ENCODE measurements at regions not wholly inside any gene's neighbourhood (a gene's known extent, or its start where the extent isn't known, plus 50 kb on each side); places are given as distances from the start of the nearest gene placed in this dataset.
"Not testable (repeated sequence)": the region's sequence is repeated elsewhere in the genome, so short reads cannot be mapped to it uniquely, and the experiment has no call there.

DNA sequence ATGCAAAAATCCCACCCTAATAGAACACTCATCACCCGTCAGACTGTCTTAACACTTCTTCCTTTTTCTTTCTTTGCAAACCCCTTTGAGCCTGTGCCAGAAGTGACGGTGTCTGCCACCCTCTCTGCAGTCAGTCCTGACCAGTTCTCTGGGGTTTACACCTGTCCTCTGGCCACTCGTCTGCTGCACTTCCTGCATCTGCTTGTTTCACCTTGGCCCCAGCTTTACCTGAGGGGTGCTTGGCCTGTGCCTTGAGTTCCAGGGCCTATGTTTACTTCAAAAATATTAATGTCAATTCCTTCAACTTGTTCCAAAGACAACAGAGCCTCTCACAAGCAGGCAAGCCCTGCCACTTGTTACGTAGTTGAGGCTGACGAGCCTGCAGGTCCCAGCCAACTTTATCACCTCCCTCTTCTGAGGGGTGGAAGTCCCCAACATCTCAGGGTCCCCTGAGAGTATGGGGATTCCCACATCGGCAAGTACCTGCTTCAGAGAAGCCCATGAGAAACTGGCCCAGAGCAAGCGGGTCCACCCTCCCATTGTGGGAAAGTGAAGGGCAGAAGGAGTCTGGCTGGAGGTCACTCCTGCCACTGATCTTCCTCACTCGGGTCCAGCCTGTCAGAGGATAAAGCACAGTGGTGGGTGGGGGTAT, 205.4 kb downstream of the DAD1 start:
- DNase-seq, result no peak

DNA sequence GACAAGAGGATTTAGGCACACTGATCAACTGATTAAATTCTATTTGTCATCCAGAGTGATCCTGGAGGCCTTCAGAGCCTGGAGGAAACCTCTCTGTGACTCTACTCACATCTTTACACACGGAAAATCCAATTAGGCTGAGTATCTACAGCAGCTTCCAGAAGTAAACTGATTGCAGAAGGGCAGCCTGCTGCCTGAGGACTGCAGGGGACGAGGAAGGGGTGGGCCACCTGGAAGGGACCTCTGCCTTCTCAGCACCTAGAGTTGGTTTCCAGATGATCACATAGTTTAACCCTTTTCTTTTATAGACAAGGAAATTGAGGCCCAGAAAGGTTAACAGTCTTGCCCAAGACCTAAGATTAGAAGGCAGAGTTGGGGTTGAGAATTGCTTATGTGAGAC, 206.1 kb downstream of the DAD1 start:
- DNase-seq, result no peak

DNA sequence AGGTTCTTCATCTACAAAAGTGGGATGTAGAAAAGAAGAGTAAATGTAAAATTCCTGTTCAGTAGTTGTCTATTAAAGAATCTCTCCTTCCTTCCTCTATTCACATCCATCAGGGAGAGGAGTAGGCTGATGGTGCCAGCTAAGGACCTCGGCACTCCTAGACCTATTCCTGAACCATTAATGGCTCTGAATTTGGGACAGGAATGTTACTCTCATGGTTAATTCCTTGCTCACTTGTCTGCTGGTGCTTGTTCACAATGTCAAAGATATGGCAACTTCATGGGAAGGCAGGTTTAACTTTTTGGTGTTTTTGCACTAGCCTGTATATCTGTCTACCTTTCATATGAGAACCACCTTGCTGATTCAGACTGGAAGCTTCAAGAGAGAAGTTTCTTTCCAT, 206.6 kb downstream of the DAD1 start:
- no peak for DNase-seq

DNA sequence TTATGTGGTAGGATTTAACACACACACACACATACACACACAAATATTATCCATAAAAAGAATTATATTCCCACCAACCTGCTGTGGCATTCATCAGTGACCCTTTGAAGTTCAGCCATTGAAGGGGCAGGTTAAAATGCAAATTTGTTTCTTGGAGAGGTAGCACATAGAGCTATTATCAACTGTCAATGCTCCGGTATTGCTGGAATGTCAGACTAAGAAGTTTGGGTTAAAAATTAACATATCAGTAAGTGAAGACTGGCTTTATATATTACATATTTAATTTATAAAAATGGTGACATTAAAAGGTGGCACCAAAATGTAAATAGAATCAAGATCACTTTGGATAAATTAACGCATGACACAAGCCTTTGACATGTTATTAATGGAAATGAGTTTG, 207.3 kb downstream of the DAD1 start:
- DNase-seq, result no peak

DNA sequence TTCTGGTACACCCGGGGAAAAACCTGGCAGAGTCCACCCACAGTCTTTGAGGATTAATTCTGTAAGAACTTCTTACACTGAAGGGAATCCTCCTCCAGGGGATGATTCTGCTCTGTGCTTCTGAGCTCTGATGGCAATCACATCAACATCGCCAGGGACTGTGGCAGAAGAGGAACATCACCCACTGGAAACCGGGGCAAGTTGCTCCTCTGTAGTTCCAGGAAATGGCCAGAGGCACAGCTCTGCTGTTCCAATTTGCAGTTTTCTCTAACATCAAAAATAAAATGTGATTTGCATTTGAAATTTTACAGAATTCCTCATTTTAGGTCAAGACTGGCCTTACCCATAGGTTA, 207.6 kb downstream of the DAD1 start:
- no peak for DNase-seq

DNA sequence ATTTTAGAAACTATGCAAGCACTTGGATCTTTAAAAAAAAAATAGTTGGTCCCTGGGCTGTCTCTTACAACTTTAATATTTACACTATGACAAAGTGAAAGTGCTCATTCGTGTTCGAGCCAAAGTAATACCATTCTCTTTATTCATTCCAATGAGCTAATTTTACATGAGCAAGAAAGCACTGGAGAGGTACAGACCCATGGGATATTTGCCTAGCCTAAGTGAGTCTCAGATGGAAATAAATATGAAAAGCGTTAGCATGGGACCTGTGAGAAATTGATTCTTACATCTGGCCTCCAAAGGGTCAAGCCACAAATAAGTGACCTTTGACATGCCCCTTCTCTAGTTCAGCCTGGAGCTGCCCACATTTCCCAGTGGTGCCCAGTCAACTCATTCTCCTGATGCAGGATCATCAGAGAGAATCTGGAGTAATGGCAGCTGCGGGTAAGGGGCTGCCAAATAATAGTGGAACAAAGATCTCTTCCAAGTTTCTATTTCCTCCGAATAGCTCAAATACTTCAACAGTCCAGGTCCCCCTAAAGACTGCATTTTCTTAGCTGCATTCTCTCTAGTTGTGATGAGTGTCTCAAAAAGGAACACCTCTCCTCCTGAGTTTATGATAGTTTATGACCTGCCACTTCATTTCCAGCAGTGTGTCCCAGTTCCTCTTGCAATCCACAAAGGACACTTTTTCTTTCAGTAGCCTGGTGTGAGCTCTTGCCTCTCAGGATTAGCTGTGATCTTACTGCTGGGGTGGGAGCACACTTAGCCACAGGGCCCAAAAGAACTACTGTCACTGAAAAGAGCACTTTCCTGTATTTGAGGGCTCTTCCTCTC, 208.2 kb downstream of the DAD1 start:
- DNase-seq, result no peak

DNA sequence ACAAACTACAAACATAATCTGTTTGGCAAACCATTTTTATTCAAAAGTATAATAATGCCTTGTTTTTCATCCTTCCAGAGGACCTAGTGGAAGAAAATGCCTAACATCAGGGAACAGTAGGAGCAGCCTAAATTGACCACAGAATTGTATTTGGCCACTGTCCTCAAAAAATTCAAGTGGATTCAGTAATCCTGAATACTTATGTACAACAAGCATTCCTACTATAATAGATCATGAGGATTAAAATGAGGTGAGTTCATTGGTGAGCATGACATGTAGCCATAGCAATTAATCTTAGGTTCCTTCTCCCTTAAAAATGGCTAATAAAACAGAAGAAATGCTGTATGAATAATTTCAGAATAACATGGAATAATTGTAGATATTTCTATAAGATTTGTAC, 209.3 kb downstream of the DAD1 start:
- DNase-seq, result no peak

DNA sequence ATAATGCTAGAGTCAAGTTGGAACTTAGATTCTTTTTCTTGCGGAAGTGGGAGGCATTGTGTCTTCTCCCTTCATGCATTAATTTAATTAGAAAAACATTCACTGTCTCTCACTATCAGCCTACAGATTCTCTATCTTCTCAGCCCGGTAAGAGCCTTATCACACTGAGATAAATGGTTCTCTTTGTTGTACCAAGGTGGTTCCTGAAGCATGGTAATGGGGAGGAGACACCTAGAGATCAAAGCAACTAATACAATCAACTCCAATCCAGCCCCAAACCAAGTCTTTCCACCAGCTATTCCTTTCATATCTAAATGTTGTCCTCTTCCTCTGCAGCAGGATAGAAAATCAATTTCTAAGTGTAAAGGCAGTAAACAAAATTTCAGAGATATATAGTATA, 210.8 kb downstream of the DAD1 start:
- no peak for DNase-seq

DNA sequence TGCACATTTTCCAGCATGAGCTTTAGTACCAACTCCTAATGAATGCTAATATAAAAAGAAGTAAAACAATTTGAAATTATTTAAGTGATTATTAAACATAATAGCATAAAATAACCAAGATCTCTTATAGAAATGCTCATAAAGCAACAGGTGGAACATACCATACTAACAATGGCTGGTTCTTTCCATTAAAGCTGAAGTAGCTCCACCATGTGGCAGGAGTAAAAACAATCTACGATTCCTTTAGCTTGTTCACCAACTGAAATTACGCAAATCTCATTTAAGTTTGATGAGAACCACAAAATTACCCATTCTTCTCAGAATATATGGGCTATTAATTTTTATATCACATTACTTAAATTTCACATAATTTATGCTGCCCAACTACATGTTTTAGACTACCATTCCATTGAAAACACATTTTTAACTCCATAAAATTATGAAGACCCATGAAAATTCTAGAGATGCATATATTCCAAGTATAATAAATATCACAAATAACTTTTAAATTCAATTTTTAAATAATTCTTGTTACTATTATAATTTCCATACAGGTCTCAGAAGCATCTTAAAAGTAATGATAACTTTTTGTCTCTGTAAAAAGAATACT, 213.6 kb downstream of the DAD1 start:
- no peak for DNase-seq

DNA sequence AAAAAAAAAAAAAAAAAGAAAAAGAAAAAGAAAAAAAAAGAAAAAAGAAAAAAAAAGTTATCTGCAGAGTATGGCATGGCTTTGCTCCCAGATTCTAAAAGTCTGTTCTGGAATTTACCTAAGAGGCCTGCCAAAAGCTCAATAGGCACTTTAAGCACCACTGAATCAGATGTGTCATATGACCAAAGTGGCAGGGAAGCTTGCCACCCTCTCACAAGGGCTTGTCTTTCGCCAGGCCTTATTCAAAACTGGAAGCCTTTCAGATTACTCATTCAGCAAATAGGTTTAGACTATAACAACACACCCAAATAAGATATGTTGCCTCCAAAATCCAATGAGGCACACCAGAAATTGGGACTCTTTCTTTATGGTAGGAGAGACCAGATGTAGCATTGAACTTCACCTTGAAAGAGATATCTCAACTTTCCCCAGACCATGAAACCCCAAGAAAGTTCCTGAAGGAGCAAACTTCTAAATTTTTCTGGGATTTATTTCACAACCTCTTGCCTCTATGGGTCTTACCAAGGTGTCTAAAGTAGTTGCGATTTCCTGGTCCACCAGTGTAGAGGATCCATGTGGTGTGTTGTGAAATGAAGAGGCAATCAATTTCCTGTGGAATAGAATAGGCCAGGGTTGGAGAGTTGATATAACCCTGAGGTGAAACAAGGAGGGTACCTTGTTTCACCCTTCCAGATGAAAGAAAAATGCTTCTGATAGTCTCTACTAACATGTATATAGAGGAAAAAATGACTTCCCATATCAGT, 218.8 kb downstream of the DAD1 start:
- no peak for DNase-seq

DNA sequence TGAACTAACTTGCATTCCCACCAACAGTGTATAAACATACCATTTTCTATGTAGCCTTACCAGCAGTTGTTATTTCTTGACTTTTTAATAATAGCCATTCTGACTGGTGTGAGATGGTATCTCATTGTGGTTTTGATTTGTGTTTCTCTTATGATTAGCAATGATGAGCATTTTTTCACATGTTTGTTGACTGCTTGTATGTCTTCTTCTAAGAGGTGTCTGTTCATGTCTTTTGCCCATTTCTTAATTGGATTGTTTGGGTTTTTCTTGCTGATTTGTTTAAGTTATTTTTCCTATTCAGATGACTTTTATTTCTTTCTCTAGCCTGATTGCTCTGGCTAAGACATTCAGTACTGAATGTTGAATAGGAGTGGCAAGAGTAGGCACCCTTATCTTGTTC, 230.3 kb downstream of the DAD1 start:
- no peak for DNase-seq

DNA sequence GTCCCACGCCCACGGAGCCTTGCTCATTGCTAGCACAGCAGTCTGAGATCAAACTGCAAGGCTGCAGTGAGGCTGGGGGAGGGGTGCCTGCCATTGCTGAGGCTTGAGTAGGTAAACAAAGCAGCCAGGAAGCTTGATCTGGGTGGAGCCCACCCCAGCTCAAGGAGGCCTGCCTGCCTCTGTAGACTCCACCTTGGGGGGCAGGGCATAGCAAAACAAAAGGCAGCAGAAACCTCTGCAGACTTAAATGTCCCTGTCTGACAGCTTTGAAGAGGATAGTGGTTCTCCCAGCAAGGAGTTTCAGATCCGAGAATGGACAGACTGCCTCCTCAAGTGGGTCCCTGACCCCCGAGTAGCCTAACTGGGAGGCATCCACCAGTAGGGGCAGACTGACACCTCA, 239.7 kb downstream of the DAD1 start:
- DNase-seq, result not testable (repeated sequence)

DNA sequence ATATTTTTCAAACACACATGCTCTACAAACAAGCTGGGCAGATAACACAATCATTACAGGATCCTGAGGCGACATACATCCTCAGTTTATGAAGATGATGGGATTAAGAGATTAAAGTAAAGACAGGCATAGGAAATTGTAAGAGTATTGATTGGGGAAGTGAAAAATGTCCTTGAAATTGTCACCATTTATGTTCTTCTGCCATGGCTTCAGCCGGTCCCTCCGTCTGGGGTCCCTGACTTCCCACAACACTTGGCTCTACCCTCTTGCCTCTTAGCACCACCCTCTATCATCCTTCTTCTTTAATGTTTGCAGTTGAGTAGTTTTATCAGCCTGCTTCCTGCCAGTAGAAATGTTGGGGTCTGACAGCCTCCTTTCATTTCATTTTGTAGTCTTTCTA, 244.4 kb downstream of the DAD1 start:
- no peak for DNase-seq

DNA sequence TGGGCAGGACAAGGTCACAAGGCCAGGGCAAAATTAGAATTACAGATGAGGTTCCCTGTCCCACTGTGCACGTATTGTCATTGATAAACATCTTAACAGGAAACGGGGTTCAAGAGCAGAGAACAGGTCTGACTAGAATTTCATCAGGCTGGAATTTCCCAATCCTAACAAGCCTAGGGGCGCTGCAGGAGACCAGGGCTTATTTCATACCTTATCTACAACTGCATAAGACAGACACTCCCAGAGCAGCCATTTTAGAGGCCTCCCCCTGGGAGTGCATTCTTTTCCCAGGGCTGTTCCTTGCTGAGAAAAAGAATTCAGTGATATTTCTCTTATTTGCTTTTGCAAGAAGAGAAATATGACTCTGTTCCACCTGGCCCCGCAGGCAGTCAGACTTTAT, 244.8 kb downstream of the DAD1 start:
- DNase-seq, result not testable (repeated sequence)

DNA sequence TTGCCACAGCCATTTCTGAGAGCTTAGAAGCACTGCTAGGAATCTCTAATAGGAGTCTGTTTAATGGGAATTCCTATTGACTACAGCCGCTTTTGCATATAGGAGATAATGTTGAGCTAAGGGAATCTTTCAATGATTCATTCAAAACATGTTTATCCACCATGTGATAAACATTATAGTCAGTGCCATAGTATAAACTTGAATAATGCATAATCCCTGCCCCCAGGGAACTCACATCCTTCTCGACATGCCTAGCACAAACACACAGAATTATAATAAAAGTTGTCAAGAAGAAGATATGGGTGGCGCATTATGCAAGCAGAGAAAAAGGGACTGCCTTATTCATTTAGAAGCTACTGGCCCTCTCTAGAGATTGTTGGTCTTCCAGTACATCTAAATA, 248.0 kb downstream of the DAD1 start:
- no peak for DNase-seq

DNA sequence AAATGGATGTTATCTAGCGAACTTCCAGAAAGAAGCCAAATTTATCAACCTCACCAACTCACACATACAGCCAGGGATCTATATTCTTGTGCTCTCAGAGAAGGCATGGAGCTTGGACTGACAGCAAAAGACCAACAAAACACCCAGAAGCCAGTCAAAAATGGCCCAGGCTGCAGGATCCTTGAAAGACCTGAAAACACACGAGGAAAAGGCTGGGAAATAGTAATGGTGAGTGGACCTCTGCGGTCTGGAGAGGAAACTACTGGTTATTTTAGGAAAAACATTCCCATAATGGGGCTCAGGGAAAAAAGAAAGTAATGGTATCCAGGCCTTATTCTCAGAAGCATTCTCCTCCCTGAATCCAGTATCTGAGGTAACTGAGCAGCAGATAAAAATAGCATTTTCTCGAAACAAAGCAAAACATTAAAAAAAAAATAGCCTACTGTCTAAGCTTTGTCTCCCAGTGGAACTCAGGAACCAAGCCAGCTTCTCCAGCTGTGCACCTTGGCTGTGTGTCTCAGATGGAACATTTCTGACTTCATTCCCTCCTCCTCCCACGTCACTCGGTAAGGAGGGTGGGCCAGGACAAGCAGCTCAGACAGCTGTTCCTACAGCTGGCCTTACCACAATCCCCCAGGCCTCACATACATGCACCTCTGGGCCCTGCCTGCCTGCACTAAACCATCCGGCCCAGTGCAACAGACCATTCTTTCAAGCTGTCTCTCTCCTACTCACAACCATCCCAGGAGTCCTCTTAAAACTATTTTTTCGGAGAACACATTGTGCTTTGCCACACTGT, 249.9 kb downstream of the DAD1 start:
- DNase-seq, result no peak

DNA sequence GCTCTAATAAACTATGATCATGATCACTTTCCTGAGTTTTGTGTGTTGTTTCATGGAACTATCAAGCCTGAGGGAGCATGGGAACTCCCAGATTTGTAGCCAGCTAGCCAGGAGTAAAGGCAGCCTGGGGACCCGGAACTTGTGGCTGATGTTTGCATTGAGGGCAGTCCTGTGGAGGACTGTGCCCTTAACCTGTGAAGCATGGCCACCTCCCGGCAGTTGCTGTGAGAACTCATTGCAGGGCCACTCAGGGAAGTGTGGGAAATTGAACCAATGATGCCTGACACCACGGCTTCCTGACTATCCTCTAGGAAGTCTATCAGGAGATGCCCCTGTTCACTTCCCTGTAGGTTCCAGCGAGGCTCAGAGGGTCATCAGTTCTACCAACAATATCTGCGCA, 250.6 kb downstream of the DAD1 start:
- DNase-seq, result no peak

DNA sequence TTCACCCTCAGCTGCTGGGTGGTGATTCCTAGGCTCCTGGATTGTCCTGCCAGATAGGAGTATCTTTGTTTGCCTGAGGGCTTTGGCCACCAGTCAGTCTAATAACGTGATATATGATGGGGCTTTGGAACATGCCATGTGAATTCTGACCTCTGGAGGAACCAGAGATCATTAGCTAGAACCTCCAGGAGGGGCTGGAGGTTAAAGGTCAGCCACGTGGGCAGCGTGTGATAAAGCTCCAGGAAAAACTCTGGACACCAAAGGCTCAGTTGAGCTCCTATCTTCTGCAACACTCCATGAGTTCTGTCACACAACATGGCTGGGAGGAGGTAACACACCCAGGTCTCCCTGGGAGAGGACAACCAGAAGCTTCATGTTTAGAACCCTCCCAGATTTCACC, 251.1 kb downstream of the DAD1 start:
- no peak for DNase-seq

DNA sequence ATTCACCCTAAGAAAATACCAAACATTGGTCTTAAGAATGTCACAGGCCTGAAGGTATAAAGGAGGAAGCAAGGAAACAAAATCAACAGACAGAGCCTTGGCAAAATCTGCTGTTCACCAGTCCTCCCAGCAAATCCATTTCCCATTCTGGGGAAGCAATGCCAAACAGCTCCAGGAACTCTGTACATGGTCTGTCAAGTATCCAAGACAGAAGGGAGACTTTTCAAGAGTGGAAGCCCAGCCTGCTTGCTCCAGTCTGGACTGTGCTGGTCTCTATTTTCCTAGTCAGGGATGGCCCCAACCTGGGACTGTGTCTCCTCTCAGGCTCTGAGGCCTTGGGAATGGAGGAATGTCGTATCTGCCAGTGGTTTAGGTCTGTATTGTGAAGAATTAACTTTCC, 251.5 kb downstream of the DAD1 start:
- DNase-seq, result no peak

DNA sequence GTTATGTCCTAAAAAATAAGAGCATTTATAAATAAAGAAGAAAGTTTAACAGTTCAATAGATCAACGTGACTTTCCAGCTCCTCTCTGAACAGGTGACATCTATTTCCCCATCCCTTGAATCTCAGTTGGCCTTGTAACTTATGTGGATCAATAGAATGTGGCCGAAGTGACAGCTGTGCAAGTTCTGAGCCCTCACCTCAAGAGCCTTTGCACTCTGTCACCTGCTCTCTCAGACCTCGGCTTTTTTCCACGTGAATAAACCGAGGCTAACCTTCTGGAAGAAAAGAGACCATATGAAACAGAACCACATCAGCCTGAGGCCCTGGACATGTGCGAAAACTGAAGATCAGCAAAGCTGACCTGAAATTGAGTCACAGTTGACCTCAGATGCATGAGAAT, 253.0 kb downstream of the DAD1 start:
- DNase-seq, result no peak

DNA sequence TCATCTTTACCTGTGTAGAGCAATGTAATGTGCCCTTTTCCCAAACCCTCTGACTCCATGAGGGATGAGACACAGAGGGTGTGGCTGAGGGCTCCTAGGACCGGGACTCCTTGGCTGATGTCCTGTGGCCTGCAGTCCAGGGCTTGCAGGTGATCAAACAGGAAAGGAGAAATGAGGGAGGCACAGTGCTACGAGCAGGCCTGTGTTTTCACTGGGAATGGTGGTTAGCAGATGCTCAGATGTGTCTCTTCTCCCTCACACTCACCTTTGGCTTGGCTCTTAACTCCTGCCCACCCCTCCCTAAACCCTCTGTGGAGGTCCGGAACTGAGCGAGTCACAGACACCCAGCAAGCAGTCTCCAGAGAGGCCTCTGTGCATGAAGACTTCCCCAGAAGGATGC, 254.4 kb downstream of the DAD1 start:
- DNase-seq, result no peak

DNA sequence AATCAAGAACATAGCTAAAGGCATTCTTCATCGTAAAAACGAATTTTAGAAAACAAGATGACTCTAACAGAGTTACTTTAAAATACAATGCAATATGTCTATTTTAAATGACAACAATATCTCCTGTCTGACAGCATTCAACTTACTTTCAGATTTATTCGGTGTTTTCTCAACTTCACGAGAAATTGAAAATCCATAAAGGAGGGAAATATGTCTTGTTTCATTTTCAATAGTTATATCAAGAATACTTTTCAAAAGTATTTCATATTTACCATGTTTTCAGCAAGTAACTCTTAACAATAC, 254.8 kb downstream of the DAD1 start:
- DNase-seq, result no peak

Data from stimulated activated CD4-positive, alpha-beta T cell treated with anti-CD3 and anti-CD28 coated beads, Interleukin-15, amount 100 ng/mL, for 24 hours (primary cell).